NCI-H2081 (cell line): ENCODE measurements at regions not wholly inside any gene's neighbourhood (a gene's known extent, or its start where the extent isn't known, plus 50 kb on each side); places are given as distances from the start of the nearest gene placed in this dataset.

Experiments
- DNase-seq, 2 experiments: peaks; one replicate each; lab custom pipeline; 2025; lab: John Stamatoyannopoulos, UW

DNA sequence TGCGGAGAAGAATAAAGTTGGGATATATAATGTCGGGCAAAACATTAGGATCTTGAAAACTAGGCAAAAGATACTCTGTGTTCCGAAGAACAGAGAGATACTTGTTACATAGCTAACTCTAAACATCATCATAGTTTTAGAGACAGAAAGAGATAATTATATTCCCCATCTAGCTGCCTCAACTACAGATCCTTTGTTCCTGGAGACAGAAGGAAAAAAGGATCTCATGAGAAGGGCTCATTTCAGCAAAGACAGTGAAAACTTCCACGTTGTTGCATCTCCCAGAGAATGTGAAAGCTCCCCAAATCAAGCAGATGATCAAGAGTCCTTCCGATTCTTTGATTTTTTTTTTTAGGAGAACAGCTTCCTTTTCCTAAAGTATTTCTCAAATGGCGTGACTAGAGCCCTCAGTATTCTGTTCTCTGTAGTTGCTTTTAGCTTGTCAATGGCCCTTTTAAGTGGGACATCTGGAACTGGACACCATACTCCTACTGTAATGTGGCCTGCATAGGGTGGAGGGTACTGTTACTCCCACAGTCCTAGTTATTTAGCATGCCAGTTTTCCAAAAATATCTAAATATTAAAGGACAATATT, 1048.2 kb downstream of the TTLL7 start:
- no peak for DNase-seq

DNA sequence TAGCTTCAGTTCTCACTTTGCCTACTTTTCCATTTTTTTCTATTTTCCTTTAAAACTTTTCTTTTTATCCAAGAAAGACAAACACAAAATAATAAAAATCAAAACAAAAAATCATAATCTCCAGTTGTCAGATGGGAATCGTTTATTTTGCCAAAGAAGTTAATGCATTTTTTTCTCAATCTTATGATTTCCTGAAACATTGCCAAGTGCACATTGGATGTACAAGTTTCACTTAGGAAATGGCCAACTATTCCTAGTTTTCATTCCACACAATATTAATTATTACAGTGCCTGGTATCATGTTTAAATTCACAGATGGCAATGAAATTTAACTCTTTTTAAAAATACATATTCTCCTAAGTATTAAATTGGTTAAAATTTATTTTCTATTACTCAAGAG, 1050.5 kb downstream of the TTLL7 start:
- DNase-seq = no peak

- no peak for DNase-seq
Observed at GRCh38 chr1:82947278-82947677, 1051.7 kb downstream of the TTLL7 start.

DNA sequence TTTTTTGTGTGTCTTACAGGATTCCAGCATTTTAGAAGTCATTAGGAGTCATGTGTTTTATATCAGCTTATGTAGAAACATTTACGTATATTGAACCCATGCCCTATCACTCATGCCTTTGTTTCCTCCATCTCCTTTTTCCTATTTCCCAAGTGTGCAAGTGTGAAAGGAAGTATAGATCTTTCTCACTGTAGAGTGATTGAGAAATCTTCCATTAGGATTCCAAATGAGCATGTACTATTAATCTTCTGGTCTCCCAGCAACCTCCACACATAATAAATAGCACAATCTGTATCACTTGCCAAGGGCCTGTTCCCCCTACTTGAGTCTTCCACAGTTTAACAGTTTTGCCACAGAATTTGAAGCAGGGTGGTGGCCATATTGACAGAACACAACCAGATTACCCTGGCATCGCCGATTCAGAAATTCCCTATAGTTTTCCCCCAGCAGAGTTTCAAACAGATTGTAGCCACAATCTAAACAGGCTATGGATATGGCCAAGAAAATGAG, 1052.8 kb downstream of the TTLL7 start:
- DNase-seq = no peak

DNA sequence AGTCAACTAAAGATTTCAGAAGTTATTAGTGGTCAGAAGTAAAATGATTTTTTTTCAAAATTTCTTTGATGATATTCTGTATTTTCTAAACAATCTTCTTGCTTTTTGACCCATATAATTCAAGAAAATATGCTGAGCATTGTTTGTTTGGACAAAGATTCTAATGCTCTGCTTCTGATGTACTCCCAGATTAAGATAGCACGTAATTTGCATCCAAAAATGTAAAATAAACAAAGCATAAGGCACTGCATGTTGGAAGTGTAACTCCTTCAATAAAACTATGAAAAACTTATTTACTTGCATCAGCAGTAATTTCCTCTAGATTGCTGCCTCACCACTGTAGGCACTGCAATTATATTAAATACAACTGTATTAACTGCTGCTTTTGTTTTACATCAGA, 1054.1 kb downstream of the TTLL7 start:
- no peak for DNase-seq

- DNase-seq = no peak
Observed at GRCh38 chr1:82934074-82934473, 1064.9 kb downstream of the TTLL7 start.

DNA sequence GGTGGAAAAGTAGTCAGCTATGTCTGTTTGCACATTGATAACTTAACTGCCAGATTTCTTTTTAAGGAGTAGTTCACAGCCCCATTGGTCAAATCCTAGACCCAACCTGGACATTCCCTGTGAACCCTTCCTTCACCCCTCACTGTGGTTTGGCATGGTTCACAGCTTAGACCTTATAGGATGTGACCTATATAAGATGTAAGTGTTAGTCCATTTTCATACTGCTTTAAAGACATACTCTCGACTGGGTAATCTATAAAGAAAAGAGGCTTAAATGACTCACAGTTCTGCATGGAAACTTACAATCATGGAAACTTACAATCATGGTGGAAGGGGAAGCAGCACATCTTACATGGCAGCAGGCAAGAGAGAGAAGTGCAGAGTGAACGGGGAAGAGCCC, 1066.2 kb downstream of the TTLL7 start:
- DNase-seq = no peak

DNA sequence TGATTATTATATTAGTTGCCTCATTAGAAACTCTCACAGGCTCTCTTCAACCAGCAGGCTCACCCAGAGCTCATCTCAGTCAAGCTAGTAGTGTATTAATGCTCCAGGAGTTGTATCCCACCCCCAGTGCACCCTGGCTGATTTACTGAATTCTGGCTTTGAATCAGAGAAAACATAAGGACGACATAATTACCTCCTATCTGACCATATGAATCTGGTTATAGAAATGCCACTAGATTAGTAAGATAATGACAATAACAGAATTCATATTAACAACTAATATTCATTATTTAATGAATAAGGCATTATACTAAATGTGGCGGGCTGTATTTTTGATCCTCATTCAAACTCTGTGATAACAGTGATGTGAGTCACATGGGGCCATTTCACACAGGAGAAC, 1066.7 kb downstream of the TTLL7 start:
- no peak for DNase-seq

DNA sequence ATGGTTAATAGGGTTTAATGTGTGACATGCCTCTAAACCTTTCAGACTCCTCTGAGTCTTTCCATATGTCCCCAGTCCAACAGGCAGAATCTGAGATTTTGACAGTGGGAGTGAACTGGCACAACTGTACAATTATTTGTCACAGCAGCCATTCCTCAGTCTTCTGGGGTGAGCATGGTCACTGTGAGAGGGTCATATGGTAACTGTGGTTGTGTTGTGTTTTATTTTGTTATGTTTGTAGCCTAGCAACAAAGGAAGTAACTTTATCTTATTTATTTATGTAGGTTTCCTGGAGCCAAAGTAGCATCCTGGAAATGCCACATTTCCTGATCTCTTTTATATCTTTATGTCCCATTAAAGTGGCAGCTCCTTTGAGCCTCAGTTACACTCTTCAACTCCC, 1067.9 kb downstream of the TTLL7 start:
- no peak for DNase-seq

GRCh38 chr1:82927753-82928152, 1071.2 kb downstream of the TTLL7 start:
- DNase-seq = no peak

GRCh38 chr1:82924666-82925065, 1074.3 kb downstream of the TTLL7 start:
- no peak for DNase-seq

- DNase-seq = no peak
Observed at GRCh38 chr1:82923931-82924330, 1075.0 kb downstream of the TTLL7 start.

DNA sequence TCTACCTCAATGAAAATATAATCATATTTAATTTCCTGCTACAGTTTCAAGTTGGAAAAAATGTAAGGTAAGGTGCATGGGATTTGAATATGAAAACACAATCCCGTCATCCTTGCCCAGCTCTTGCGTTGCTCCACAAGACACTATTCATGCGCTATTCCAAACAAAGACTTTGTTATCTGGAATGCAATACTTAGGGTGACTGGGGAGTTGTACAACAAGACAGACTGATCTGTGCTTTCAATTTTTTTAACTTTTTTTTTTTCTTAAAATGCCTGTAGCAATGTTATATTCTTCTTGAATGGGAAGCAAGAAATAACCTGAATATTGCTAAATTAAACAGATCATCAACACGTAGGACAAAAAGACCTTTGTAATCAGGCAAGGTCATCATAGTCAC, 1077.2 kb downstream of the TTLL7 start:
- DNase-seq = no peak

GRCh38 chr1:82920418-82921248, 1078.3 kb downstream of the TTLL7 start:
- DNase-seq = no peak

GRCh38 chr1:82919837-82920236, 1079.1 kb downstream of the TTLL7 start:
- no peak for DNase-seq

GRCh38 chr1:82907313-82907712, 1091.6 kb downstream of the TTLL7 start:
- DNase-seq = no peak

- no peak for DNase-seq
Observed at GRCh38 chr1:82903626-82904025, 1095.3 kb downstream of the TTLL7 start.

GRCh38 chr1:82901561-82901960, 1097.4 kb downstream of the TTLL7 start:
- no peak for DNase-seq

GRCh38 chr1:82901118-82901517, 1097.8 kb downstream of the TTLL7 start:
- DNase-seq = no peak

- DNase-seq = no peak
Observed at GRCh38 chr1:82899017-82899416, 1098.3 kb downstream of the ADGRL2 start.

GRCh38 chr1:82897549-82897948, 1096.8 kb downstream of the ADGRL2 start:
- no peak for DNase-seq

DNA sequence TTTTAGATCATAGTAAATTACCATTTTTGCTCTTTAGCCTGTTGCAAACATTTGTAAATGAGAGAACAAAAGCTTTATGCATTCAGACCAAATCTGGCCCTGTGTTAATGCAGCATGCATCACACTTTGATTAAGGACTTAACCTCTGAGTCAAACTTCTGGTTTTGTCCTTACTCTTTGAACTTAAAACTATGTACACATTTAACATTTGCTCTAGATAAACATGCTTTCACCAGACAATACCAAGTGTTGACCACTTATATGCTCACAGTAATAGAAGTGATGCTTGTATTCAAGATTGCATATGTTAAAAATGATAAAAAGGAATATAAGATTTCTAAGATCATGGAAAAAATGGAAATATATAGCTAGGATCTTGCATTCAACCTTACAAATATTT, 1095.3 kb downstream of the ADGRL2 start:
- no peak for DNase-seq

DNA sequence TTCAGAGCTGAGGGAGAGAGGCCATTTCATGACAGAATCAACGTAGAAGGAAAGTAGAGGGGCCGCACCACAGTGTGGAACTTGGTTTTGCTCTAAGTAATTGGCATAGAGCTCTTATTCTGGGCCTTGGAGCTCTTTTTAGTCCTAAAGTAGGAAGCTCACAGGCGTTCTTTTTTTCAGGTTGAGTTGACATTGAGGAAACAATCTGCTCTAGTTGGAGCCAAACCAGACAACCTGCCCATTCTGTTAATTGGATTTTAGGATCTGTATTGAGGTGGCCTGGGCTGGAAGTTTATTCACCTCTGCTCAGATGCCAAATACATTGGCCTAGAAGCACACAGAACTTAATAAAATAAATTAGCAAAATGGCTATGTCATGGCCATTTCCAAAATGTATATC, 1093.9 kb downstream of the ADGRL2 start:
- DNase-seq = no peak
